GM23338 (cell line): ENCODE measurements at regions not wholly inside any gene's neighbourhood (a gene's known extent, or its start where the extent isn't known, plus 50 kb on each side); places are given as distances from the start of the nearest gene placed in this dataset.

Source experiments
- ATAC-seq: fragments of 200-7000 bp; cut with Tn5 transposase; 3 replicates; pipeline ENCODE4 v1.9.1; 2020
- DNase-seq: peaks from one replicate; pipeline ENCODE4 v3.0.0-alpha.2; 2015; ENCODE audit warnings: low spot score
- H2AFZ ChIP-seq: fragments of 200-600 bp; sonication (generic); 2 replicates; pipeline ENCODE4 v1.8.0; 2016; ENCODE audit warnings: antibody characterized with exemption, mild to moderate bottlenecking, moderate library complexity
- H3F3A ChIP-seq: fragments of 200-600 bp; sonication (generic); replicated peaks from 2 replicates; pipeline ENCODE4 v1.8.0; 2017; ENCODE audit warnings: antibody characterized with exemption, mixed run types, low read depth
- H3K27ac ChIP-seq: fragments of 200-600 bp; sonication (generic); 2 replicates; pipeline ENCODE4 v1.6.1; 2016; ENCODE audit warnings: low read depth
- H3K27me3 ChIP-seq: fragments of 200-600 bp; sonication (generic); 2 replicates; pipeline ENCODE4 v1.8.0; 2016; ENCODE audit warnings: mild to moderate bottlenecking, mixed run types, moderate library complexity; ENCODE audit not compliant: insufficient read depth
- H3K36me3 ChIP-seq: fragments of 200-600 bp; sonication (generic); 2 replicates; pipeline ENCODE4 v1.8.0; 2016; ENCODE audit warnings: mild to moderate bottlenecking; ENCODE audit not compliant: insufficient read depth
- H3K4me1 ChIP-seq: fragments of 200-600 bp; sonication (generic); 2 replicates; pipeline ENCODE4 v1.8.0; 2016; ENCODE audit warnings: mild to moderate bottlenecking, moderate library complexity; ENCODE audit not compliant: insufficient read depth
- H3K4me2 ChIP-seq: fragments of 200-600 bp; sonication (generic); 2 replicates; pipeline ENCODE4 v1.7.1; 2017; ENCODE audit warnings: mixed run types
- H3K4me3 ChIP-seq: fragments of 200-600 bp; sonication (generic); 2 replicates; pipeline ENCODE4 v1.6.1; 2016; ENCODE audit warnings: mixed run types
- H3K79me2 ChIP-seq: fragments of 200-600 bp; sonication (generic); replicated peaks from 2 replicates; pipeline ENCODE4 v1.8.0; 2017; ENCODE audit warnings: mild to moderate bottlenecking; ENCODE audit not compliant: insufficient read depth
- H3K9me2 ChIP-seq: fragments of 200-600 bp; sonication (generic); 2 replicates; pipeline ENCODE4 v1.8.0; 2017; ENCODE audit not compliant: insufficient read depth
- H4K20me1 ChIP-seq: fragments of 200-600 bp; sonication (generic); replicated peaks from 2 replicates; pipeline ENCODE4 v1.8.0; 2017; ENCODE audit warnings: mild to moderate bottlenecking; ENCODE audit not compliant: insufficient read depth
- H3K27ac Mint-ChIP-seq: 2 replicates; pipeline ENCODE4 v1.8.0; 2020; ENCODE audit warnings: inconsistent platforms, mild to moderate bottlenecking, moderate library complexity, mixed read lengths
- H3K27me3 Mint-ChIP-seq: 3 replicates; pipeline ENCODE4 v1.8.0; 2022; ENCODE audit warnings: low read depth, mild to moderate bottlenecking, moderate library complexity, mixed read lengths, inconsistent platforms; ENCODE audit not compliant: insufficient read depth, poor library complexity
- H3K36me3 Mint-ChIP-seq: 3 replicates; pipeline ENCODE4 v1.8.0; 2021; ENCODE audit warnings: low read depth, mild to moderate bottlenecking, inconsistent platforms, moderate library complexity, mixed read lengths
- H3K4me1 Mint-ChIP-seq: 3 replicates; pipeline ENCODE4 v1.8.0; 2020; ENCODE audit warnings: mild to moderate bottlenecking, inconsistent platforms, mixed read lengths
- H3K4me3 Mint-ChIP-seq: 3 replicates; pipeline ENCODE4 v1.8.0; 2021; ENCODE audit warnings: moderate library complexity, mild to moderate bottlenecking, inconsistent platforms, mixed read lengths
- H3K9me3 Mint-ChIP-seq: 3 replicates; pipeline ENCODE4 v1.8.0; 2020; ENCODE audit warnings: moderate library complexity, mild to moderate bottlenecking, inconsistent platforms, mixed read lengths
- CREB1 ChIP-seq: fragments of 250-450 bp; sonication (Bioruptor Pico); IDR thresholded peaks from 2 replicates; pipeline ENCODE4 v1.5.0; 2020; ENCODE audit warnings: low read depth, mild to moderate bottlenecking, moderate library complexity
- EZH2 ChIP-seq: fragments of 200-600 bp; sonication (generic); IDR thresholded peaks from one replicate; pipeline ENCODE4 v1.8.0; 2017; ENCODE audit warnings: antibody characterized with exemption, mild to moderate bottlenecking, low read depth; ENCODE audit not compliant: unreplicated experiment
- EZH2phosphoT487 ChIP-seq: fragments of 200-600 bp; sonication (generic); IDR thresholded peaks from one replicate; pipeline ENCODE4 v1.8.1; 2018; ENCODE audit warnings: antibody characterized with exemption; ENCODE audit not compliant: unreplicated experiment
- JUNB ChIP-seq: IDR thresholded peaks from one replicate; pipeline ENCODE4 v1.6.1; 2016; ENCODE audit warnings: antibody characterized with exemption; ENCODE audit not compliant: unreplicated experiment
- NANOG ChIP-seq: IDR thresholded peaks from 2 replicates; pipeline ENCODE4 v1.6.1; 2016; ENCODE audit warnings: antibody characterized with exemption, borderline replicate concordance
- POLR2AphosphoS5 ChIP-seq: IDR thresholded peaks from 2 replicates; pipeline ENCODE4 v1.6.1; 2016; ENCODE audit warnings: antibody characterized with exemption, low read depth
- STAT1 ChIP-seq: IDR thresholded peaks from one replicate; pipeline ENCODE4 v1.6.1; 2016; ENCODE audit warnings: antibody characterized with exemption; ENCODE audit not compliant: unreplicated experiment
- ZNF114 ChIP-seq: fragments of 250-450 bp; sonication (Bioruptor Pico); IDR thresholded peaks from 2 replicates; pipeline ENCODE4 v1.5.0; 2020; ENCODE audit warnings: mild to moderate bottlenecking, moderate library complexity
- ZNF331 ChIP-seq: fragments of 250-450 bp; sonication (Bioruptor Pico); IDR thresholded peaks from 2 replicates; pipeline ENCODE4 v1.5.0; 2020; ENCODE audit warnings: low read depth, mild to moderate bottlenecking, moderate library complexity
- TF ChIP-seq, protein P1 (sequence below): IDR thresholded peaks from 2 replicates; pipeline ENCODE4 v1.6.1; 2016; ENCODE audit warnings: antibody characterized with exemption
- TF ChIP-seq, protein P2 (sequence below): IDR thresholded peaks from one replicate; pipeline ENCODE4 v1.6.1; 2018; ENCODE audit warnings: antibody characterized with exemption; ENCODE audit not compliant: unreplicated experiment
- TF ChIP-seq, protein P3 (sequence below), 2 experiments: fragments of 200-600 bp in 1 of 2; sonication (generic) in 1 of 2; conservative IDR thresholded peaks; 2 replicates each; pipeline versions ENCODE4 v1.5.1 to v1.6.1; 2016 to 2017; ENCODE audit warnings: antibody characterized with exemption in 2 of 2, low read depth in 2 of 2, mild to moderate bottlenecking in 2 of 2, moderate library complexity in 1 of 2
- TF ChIP-seq, protein P4 (sequence below): fragments of 250-450 bp; sonication (Bioruptor Pico); IDR thresholded peaks from 2 replicates; pipeline ENCODE4 v1.5.0; 2020; ENCODE audit warnings: mild to moderate bottlenecking, moderate library complexity

DNA sequence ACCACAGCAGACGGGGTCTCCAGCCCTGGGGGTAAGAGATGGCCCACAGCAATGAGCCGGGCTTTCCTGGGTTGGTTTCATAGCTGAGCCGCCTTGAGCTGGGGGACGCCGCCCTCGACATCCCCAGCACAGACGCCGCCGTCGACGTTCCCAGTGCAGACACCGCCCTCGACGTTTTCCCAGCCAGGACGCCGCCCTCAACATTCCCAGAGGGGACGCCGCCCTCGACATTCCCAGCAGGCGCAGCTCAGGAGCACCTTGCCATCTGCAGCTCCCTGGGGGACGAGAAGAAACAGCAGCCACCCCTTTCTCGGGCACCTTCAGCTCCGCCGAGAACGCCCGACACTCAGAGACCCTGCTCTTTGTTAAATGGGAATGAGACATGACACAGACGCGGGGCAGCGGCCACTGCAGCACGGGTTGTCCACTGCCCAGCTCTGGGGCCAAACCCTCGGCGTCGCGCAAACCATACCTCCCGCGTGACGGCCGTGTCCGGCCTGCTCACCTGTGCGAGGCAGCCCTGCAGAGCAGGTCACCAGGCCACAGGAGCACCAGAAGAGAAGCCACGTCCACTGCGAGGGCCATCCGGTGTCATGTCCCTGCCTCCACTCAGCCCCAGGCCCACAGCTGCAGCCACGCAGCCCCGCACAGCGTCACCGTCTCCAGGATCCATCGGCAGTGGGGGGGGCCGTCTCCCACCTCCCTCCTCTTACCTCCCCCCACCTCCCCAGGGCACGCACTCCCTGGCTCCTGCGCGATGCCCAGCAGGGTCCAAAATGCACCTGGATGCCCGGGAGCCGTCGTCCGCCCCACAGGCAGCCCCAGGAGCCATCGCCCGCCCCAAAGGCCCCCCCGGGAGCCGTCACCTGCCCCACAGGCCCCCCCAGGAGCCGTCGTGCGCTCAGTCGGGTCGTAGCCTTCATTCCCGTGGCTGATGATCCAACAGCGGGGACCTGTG is 77.4 kb upstream of the GALNT9 start:
- DNase-seq (no peak), ATAC-seq (no peak; the same call in 2 of the 3 replicates)
- Histone ChIP-seq H4K20me1 (no peaks in the 10 kb centered on the region), H3K27ac (no peak overlapping the region), H3K79me2 (no peaks in the 10 kb centered on the region), H3K27me3 (no peaks in the 10 kb centered on the region), H3K4me2 (no peak overlapping the region), H2AFZ (no peak overlapping the region), H3K4me1 (no peaks in the 10 kb centered on the region), H3K4me3 (no peak overlapping the region), H3K36me3 (no peaks in the 10 kb centered on the region), H3F3A (no peaks in the 10 kb centered on the region), H3K9me2 (no peaks in the 10 kb centered on the region)
- no peaks in the 10 kb centered on the region for H3K4me1 Mint-ChIP-seq
- H3K27ac Mint-ChIP-seq: no peak overlapping the region
- no peak overlapping the region for H3K4me3 Mint-ChIP-seq
- H3K9me3 Mint-ChIP-seq: no peaks in the 10 kb centered on the region
- H3K27me3 Mint-ChIP-seq: peaks cover 25% of the 10 kb centered on the region
- no peaks in the 10 kb centered on the region for H3K36me3 Mint-ChIP-seq
- TF ChIP-seq, protein P1, sequence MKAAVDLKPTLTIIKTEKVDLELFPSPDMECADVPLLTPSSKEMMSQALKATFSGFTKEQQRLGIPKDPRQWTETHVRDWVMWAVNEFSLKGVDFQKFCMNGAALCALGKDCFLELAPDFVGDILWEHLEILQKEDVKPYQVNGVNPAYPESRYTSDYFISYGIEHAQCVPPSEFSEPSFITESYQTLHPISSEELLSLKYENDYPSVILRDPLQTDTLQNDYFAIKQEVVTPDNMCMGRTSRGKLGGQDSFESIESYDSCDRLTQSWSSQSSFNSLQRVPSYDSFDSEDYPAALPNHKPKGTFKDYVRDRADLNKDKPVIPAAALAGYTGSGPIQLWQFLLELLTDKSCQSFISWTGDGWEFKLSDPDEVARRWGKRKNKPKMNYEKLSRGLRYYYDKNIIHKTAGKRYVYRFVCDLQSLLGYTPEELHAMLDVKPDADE: no peak
- TF ChIP-seq JUNB: no peak
- TF ChIP-seq STAT1: no peak
- no peak for TF ChIP-seq ZNF331 (CRISPR knock-in tag)
- no peak for TF ChIP-seq POLR2AphosphoS5
- no peak for TF ChIP-seq EZH2phosphoT487
- TF ChIP-seq, protein P2, sequence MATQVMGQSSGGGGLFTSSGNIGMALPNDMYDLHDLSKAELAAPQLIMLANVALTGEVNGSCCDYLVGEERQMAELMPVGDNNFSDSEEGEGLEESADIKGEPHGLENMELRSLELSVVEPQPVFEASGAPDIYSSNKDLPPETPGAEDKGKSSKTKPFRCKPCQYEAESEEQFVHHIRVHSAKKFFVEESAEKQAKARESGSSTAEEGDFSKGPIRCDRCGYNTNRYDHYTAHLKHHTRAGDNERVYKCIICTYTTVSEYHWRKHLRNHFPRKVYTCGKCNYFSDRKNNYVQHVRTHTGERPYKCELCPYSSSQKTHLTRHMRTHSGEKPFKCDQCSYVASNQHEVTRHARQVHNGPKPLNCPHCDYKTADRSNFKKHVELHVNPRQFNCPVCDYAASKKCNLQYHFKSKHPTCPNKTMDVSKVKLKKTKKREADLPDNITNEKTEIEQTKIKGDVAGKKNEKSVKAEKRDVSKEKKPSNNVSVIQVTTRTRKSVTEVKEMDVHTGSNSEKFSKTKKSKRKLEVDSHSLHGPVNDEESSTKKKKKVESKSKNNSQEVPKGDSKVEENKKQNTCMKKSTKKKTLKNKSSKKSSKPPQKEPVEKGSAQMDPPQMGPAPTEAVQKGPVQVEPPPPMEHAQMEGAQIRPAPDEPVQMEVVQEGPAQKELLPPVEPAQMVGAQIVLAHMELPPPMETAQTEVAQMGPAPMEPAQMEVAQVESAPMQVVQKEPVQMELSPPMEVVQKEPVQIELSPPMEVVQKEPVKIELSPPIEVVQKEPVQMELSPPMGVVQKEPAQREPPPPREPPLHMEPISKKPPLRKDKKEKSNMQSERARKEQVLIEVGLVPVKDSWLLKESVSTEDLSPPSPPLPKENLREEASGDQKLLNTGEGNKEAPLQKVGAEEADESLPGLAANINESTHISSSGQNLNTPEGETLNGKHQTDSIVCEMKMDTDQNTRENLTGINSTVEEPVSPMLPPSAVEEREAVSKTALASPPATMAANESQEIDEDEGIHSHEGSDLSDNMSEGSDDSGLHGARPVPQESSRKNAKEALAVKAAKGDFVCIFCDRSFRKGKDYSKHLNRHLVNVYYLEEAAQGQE: no peak
- TF ChIP-seq, protein P3, sequence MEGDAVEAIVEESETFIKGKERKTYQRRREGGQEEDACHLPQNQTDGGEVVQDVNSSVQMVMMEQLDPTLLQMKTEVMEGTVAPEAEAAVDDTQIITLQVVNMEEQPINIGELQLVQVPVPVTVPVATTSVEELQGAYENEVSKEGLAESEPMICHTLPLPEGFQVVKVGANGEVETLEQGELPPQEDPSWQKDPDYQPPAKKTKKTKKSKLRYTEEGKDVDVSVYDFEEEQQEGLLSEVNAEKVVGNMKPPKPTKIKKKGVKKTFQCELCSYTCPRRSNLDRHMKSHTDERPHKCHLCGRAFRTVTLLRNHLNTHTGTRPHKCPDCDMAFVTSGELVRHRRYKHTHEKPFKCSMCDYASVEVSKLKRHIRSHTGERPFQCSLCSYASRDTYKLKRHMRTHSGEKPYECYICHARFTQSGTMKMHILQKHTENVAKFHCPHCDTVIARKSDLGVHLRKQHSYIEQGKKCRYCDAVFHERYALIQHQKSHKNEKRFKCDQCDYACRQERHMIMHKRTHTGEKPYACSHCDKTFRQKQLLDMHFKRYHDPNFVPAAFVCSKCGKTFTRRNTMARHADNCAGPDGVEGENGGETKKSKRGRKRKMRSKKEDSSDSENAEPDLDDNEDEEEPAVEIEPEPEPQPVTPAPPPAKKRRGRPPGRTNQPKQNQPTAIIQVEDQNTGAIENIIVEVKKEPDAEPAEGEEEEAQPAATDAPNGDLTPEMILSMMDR (conservative IDR thresholded peaks at IDR 0.05; ENCODE audit: low read depth in 2 of 2): no peak
- TF ChIP-seq NANOG: no peak
- TF ChIP-seq EZH2: no peak
- TF ChIP-seq, protein P4, sequence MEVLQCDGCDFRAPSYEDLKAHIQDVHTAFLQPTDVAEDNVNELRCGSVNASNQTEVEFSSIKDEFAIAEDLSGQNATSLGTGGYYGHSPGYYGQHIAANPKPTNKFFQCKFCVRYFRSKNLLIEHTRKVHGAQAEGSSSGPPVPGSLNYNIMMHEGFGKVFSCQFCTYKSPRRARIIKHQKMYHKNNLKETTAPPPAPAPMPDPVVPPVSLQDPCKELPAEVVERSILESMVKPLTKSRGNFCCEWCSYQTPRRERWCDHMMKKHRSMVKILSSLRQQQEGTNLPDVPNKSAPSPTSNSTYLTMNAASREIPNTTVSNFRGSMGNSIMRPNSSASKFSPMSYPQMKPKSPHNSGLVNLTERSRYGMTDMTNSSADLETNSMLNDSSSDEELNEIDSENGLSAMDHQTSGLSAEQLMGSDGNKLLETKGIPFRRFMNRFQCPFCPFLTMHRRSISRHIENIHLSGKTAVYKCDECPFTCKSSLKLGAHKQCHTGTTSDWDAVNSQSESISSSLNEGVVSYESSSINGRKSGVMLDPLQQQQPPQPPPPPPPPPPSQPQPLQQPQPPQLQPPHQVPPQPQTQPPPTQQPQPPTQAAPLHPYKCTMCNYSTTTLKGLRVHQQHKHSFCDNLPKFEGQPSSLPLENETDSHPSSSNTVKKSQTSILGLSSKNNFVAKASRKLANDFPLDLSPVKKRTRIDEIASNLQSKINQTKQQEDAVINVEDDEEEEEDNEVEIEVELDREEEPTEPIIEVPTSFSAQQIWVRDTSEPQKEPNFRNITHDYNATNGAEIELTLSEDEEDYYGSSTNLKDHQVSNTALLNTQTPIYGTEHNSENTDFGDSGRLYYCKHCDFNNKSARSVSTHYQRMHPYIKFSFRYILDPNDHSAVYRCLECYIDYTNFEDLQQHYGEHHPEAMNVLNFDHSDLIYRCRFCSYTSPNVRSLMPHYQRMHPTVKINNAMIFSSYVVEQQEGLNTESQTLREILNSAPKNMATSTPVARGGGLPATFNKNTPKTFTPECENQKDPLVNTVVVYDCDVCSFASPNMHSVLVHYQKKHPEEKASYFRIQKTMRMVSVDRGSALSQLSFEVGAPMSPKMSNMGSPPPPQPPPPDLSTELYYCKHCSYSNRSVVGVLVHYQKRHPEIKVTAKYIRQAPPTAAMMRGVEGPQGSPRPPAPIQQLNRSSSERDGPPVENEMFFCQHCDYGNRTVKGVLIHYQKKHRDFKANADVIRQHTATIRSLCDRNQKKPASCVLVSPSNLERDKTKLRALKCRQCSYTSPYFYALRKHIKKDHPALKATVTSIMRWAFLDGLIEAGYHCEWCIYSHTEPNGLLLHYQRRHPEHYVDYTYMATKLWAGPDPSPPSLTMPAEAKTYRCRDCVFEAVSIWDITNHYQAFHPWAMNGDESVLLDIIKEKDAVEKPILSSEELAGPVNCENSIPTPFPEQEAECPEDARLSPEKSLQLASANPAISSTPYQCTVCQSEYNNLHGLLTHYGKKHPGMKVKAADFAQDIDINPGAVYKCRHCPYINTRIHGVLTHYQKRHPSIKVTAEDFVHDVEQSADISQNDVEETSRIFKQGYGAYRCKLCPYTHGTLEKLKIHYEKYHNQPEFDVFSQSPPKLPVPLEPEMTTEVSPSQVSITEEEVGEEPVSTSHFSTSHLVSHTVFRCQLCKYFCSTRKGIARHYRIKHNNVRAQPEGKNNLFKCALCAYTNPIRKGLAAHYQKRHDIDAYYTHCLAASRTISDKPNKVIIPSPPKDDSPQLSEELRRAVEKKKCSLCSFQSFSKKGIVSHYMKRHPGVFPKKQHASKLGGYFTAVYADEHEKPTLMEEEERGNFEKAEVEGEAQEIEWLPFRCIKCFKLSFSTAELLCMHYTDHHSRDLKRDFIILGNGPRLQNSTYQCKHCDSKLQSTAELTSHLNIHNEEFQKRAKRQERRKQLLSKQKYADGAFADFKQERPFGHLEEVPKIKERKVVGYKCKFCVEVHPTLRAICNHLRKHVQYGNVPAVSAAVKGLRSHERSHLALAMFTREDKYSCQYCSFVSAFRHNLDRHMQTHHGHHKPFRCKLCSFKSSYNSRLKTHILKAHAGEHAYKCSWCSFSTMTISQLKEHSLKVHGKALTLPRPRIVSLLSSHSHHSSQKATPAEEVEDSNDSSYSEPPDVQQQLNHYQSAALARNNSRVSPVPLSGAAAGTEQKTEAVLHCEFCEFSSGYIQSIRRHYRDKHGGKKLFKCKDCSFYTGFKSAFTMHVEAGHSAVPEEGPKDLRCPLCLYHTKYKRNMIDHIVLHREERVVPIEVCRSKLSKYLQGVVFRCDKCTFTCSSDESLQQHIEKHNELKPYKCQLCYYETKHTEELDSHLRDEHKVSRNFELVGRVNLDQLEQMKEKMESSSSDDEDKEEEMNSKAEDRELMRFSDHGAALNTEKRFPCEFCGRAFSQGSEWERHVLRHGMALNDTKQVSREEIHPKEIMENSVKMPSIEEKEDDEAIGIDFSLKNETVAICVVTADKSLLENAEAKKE (CRISPR knock-in tag): no peak
- no peak for TF ChIP-seq CREB1 (CRISPR knock-in tag)
- TF ChIP-seq ZNF114: no peak
